SK-N-SH treated with all-trans-retinoic acid at 6 μM for 48 hours (cell line): ENCODE measurements at regions not wholly inside any gene's neighbourhood (a gene's known extent, or its start where the extent isn't known, plus 50 kb on each side); places are given as distances from the start of the nearest gene placed in this dataset.

ENCODE experiments used
- ATAC-seq: fragments of 200-7000 bp; cut with Tn5 transposase; 3 replicates; pipeline ENCODE4 v1.9.1; 2020; ENCODE audit warnings: mild to moderate bottlenecking, moderate library complexity
- ARNTL ChIP-seq: fragments of 450-650 bp; formaldehyde crosslinking; IDR thresholded peaks from 2 replicates; pipeline ENCODE4 v1.5.0; 2020; ENCODE audit warnings: low read depth, mild to moderate bottlenecking, moderate library complexity, borderline replicate concordance
- BACH2 ChIP-seq: fragments of 250-450 bp; sonication (Bioruptor Pico); IDR thresholded peaks from 2 replicates; pipeline ENCODE4 v1.9.0; 2021; ENCODE audit warnings: mild to moderate bottlenecking, borderline replicate concordance
- CREB5 ChIP-seq: fragments of 250-450 bp; sonication (Bioruptor Pico); IDR thresholded peaks from 2 replicates; pipeline ENCODE4 v1.5.1; 2020; ENCODE audit warnings: low read depth, mild to moderate bottlenecking, moderate library complexity
- CSRNP3 ChIP-seq: fragments of 250-450 bp; sonication (Bioruptor Pico); IDR thresholded peaks from 2 replicates; pipeline ENCODE4 v1.5.1; 2021; ENCODE audit warnings: mild to moderate bottlenecking, moderate library complexity
- ESRRG ChIP-seq: fragments of 250-450 bp; sonication (Bioruptor Pico); IDR thresholded peaks from 2 replicates; pipeline ENCODE4 v1.6.1; 2021; ENCODE audit warnings: mild to moderate bottlenecking
- GLIS3 ChIP-seq: fragments of 250-450 bp; sonication (Bioruptor Pico); IDR thresholded peaks from 2 replicates; pipeline ENCODE4 v1.5.0; 2020; ENCODE audit warnings: mild to moderate bottlenecking, moderate library complexity
- ISL1 ChIP-seq: fragments of 250-450 bp; sonication (Bioruptor Pico); IDR thresholded peaks from 2 replicates; pipeline ENCODE4 v2.1.2; 2022; ENCODE audit warnings: mild to moderate bottlenecking, moderate library complexity
- OSR1 ChIP-seq: fragments of 250-450 bp; sonication (Bioruptor Pico); IDR thresholded peaks from 2 replicates; pipeline ENCODE4 v1.8.0; 2022; ENCODE audit warnings: moderate library complexity, mild to moderate bottlenecking, inconsistent platforms
- PATZ1 ChIP-seq: fragments of 250-450 bp; sonication (Bioruptor Pico); IDR thresholded peaks from 2 replicates; pipeline ENCODE4 v1.8.0; 2020; ENCODE audit warnings: mild to moderate bottlenecking, moderate library complexity, borderline replicate concordance
- POU6F1 ChIP-seq: fragments of 250-450 bp; sonication (Bioruptor Pico); IDR thresholded peaks from 2 replicates; pipeline ENCODE4 v1.8.0; 2021; ENCODE audit warnings: low read depth, mild to moderate bottlenecking, moderate library complexity, borderline replicate concordance
- RARB ChIP-seq: fragments of 250-450 bp; sonication (Bioruptor Pico); IDR thresholded peaks from 2 replicates; pipeline ENCODE4 v1.8.0; 2021; ENCODE audit warnings: mild to moderate bottlenecking, moderate library complexity
- TCF4 ChIP-seq: fragments of 250-450 bp; sonication (Bioruptor Pico); IDR thresholded peaks from 2 replicates; pipeline ENCODE4 v1.8.0; 2021; ENCODE audit warnings: mild to moderate bottlenecking, moderate library complexity, borderline replicate concordance
- TSHZ2 ChIP-seq: fragments of 250-450 bp; sonication (Bioruptor Pico); IDR thresholded peaks from 2 replicates; pipeline ENCODE4 v1.5.0; 2020; ENCODE audit warnings: mild to moderate bottlenecking, moderate library complexity
- ZC3H10 ChIP-seq: fragments of 250-450 bp; sonication (Bioruptor Pico); IDR thresholded peaks from 2 replicates; pipeline ENCODE4 v1.5.1; 2021; ENCODE audit warnings: mild to moderate bottlenecking, moderate library complexity
- ZFP30 ChIP-seq: fragments of 450-650 bp; formaldehyde crosslinking; IDR thresholded peaks from 2 replicates; pipeline ENCODE4 v1.5.0; 2022; ENCODE audit warnings: mild to moderate bottlenecking, moderate library complexity
- ZNF565 ChIP-seq: fragments of 450-650 bp; formaldehyde crosslinking; conservative IDR thresholded peaks from 2 replicates; pipeline ENCODE4 v1.5.0; 2020; ENCODE audit warnings: low read depth, mild to moderate bottlenecking, moderate library complexity
- ZNF70 ChIP-seq: fragments of 450-650 bp; formaldehyde crosslinking; IDR thresholded peaks from 2 replicates; pipeline ENCODE4 v1.5.0; 2020; ENCODE audit warnings: mild to moderate bottlenecking, moderate library complexity
- ZNF8 ChIP-seq: fragments of 450-650 bp; formaldehyde crosslinking; IDR thresholded peaks from 2 replicates; pipeline ENCODE4 v1.5.0; 2020; ENCODE audit warnings: mild to moderate bottlenecking, moderate library complexity

- no peak for ATAC-seq
- TF ChIP-seq ZC3H10 (CRISPR knock-in tag) (no peak), BACH2 (CRISPR knock-in tag) (no peak), CREB5 (CRISPR knock-in tag) (no peak), GLIS3 (no peak), ISL1 (CRISPR knock-in tag) (no peak), CSRNP3 (CRISPR knock-in tag) (no peak), ZNF70 (CRISPR knock-in tag) (no peak), POU6F1 (CRISPR knock-in tag) (no peak), ARNTL (CRISPR knock-in tag) (no peak), ZFP30 (no peak), ZNF8 (no peak), ESRRG (no peak), TSHZ2 (no peak)
Observed at GRCh38 chr10:117778241-117778640, 235.7 kb downstream of the EMX2 start.

GRCh38 chr10:117780411-117780810 is 237.9 kb downstream of the EMX2 start:
- no peak for ATAC-seq
- TF ChIP-seq ZNF70 (CRISPR knock-in tag), result no peak
- TF ChIP-seq TCF4 (CRISPR knock-in tag), result no peak
- no peak for TF ChIP-seq OSR1 (CRISPR knock-in tag)
- no peak for TF ChIP-seq BACH2 (CRISPR knock-in tag)
- TF ChIP-seq GLIS3, result no peak
- TF ChIP-seq POU6F1 (CRISPR knock-in tag), result no peak
- no peak for TF ChIP-seq PATZ1 (CRISPR knock-in tag)
- TF ChIP-seq RARB, result no peak
- no peak for TF ChIP-seq ZC3H10 (CRISPR knock-in tag)
- TF ChIP-seq CREB5 (CRISPR knock-in tag), result no peak
- TF ChIP-seq ZNF565 (CRISPR knock-in tag), result no peak
- no peak for TF ChIP-seq CSRNP3 (CRISPR knock-in tag)
- TF ChIP-seq, all 23 proteins: peak for 0
